Activated T-cell treated with anti-CD3 and anti-CD28 coated beads for 24 hours (primary cell): ENCODE measurements at regions not wholly inside any gene's neighbourhood (a gene's known extent, or its start where the extent isn't known, plus 50 kb on each side); places are given as distances from the start of the nearest gene placed in this dataset.

Source experiments
- DNase-seq: peaks from one replicate; pipeline ENCODE4 v3.0.0-alpha.2; 2020; ENCODE audit warnings: low read depth

DNA sequence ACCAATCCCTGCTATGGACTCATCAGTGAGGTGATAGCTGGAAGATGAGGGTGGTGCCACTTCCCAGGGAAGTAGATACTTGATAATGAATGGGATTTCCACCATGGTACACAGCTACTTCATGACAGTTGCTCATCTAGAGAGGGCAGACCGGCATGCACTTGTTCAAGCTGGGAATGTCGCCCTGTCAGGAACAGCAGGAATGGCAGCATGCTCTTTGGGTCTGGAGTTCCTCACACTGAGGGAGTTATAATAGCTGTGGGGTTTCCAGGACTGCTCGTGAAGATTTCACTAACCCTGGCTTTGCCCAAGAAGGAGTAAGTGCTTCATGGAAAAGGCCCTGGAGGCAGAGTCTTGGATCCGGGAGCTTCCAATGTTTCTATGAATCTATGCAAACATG lies 129.2 kb downstream of the PSMG1 start:
- DNase-seq: no peak

DNA sequence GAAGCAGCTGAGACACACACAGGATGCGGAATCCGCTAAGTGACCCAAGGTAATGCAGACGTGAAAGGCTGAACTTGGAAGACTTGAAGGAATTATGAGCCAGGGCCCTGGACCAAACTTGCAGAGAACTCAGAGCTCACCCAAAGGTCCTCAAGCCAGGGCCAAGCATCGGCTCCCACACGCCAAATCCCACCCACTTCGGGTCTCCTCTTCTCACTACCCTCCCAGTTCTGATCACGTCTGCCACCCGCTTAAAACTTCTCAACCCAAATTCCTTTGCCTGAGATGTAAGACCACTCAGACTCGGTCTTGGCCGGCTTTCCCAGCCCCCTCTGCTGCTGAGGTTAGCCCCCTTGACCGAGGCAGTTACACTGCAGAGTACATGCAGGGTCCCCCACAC lies 130.1 kb downstream of the PSMG1 start:
- DNase-seq: no peak

DNA sequence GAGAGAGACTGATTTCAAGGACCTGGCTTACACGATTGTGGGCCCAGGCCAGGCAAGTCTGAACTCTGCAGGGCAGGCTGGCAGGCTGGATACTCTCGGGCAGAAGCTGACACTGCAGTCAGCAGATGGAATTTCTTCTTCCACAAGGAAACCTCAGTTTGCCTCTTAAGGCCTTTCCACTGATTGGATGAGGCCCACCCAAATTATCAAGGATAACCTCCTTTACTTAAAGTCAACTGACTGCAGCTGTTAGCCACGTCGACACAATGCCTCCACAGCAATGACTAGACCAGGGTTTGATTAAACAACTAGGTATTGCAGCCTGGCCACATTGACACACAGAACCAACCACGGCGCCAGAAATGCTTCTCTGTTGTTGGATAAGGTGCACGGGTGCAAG lies 130.5 kb downstream of the PSMG1 start:
- no peak for DNase-seq

DNA sequence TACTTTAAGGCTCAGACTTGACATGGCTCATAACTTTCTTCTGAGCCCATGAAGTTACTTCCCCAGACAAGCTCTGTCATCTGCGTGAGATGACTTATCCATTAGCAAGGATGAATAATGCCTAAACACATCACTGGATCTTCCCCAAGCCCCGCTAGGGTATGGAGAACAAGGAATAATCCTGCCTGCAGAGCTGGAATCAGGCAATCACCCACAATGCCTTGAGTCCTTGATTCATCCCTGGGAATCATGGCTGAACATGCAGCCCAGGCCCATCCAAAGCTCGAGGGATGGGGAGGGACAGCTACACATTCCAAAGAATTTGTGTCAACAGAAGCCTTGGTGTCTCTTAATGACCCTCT lies 131.7 kb downstream of the PSMG1 start:
- no peak for DNase-seq

DNA sequence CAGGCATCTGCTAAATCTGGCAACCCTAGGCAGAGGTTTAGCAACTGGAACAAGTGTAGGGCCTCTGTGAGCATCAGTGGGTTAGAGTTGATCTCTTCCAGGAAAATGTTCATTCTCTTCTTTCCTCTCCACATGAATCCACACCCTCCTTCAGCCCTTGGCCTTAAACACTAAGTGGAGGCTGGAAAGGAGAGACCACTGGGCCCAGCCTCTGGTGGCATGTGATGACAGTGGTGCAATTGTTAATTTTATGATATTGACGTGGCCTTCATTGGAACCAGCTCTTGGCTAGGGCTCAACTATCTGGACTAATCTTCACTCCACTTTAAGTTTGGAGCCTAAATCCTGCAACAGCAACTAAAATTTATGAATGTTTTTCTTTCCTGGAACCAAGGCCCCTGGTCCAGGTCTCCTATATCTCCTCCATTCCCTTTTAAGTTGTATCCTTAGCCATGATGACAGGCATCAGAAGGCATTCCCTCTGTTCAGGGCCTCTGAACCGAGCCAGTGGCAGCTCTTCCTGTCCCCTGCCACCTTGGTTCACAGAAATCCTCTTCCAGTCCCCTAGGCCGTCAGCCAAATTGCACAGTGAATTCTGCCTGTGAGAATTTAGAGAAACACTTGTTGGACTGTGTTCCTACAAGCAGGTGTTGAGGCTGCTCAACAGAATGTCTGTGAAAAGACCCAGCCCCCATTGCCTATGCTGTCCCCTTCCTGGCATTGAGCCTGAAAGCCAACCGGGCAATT lies 132.2 kb downstream of the PSMG1 start:
- DNase-seq: no peak

DNA sequence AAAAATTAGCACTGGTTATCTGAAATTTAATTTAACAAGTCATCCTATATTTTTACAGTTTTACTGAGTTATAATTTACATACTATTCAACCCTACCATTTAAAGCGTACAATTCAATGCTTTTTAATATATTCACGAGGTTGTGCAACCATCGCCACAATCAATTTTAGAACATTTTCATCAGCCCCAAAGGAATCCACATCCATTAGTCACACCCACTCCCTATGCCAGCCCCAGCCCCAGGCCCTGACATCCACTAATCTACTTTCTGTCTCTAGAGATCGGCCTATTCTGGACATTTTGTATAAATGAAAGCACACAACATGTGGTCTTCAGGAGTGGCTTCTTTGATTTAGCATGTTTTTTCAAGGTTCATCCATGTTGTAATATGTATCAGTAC lies 134.7 kb downstream of the PSMG1 start:
- DNase-seq: no peak

DNA sequence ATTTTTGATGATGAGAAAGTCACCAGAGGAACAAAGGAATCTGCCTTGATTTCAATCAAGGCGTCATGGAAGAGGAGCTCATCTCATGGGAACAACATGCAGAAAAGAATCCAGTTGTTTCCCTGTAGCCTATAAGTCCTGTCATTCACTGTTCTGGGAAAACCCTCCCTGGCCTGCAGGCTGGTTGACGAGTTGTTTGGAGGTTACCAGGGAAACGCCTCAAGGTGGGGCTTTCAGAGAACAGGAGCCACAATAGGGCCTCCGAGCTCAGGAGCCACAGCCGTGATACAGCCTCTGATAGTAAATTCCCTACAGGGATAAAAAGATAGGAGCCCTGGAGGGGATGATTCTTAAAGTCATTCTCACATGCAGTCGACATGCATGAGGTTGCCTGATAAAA lies 135.2 kb downstream of the PSMG1 start:
- DNase-seq: no peak

DNA sequence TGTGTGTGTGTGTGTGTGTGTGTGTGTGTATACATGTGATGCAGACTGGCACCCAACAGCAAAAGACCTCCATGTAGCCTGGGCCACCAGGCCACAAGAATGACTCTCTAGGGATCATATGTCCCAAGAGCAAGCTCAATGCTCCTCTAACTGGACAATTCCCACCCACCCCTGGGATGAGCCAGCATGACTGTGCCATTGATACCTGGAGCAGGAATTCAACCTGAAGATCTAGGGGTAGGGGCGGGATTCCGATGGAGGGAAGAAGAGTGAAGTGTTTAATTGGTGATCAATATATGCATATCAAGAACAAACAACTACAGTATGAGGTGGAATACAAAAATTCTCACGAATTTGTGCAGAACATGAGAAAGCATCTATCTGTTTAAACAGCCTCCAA lies 136.2 kb downstream of the PSMG1 start:
- no peak for DNase-seq

DNA sequence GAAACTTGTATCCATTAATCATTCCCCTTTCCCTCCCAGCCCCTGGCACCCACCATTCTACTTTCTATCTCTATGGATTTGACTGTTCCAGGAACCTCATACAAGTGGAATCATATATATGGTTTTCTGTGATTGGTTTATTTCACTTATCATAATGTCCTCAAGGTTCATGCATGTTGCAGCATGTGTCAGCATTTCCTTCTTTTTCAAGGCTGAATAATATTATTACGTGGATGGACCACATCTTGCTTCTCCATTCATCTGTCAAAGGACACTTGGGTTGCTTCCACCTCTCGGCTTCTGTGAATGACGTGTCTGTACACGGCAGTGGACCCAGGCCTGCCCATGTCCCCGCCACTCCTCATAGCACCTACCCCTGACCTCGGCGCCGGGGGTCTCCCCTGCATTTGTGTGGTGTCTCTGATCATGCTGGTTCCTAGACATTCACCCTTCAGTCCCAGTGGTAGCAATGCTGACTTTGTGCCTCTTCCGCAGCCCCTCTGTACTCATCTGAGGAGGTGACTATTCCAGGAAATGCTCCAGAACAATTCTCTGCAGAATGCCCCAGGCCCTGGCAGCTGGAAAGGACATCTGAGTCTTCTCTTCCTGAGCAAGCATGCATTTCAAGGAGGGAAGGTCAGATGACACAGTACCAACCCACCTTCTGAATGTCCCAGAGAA lies 136.9 kb downstream of the PSMG1 start:
- no peak for DNase-seq

DNA sequence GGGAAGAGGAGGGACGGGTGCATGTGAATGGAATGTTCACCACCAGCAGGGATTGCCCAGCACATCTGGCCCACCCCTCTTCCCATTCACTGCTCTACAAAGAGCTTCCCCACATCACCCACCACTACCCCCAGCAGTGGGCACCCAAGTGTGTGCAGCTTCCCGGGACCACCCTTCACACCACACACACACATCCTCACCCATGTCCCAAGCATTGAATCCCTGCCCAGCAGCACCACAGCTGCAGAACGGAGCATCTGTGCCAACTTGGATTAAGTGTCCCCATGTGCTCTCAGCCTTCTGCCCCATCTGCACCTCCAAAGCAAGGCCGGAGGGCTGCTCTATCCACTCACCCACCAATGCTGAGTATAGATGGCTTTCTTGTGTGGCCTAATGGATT lies 141.4 kb downstream of the PSMG1 start:
- DNase-seq: no peak

DNA sequence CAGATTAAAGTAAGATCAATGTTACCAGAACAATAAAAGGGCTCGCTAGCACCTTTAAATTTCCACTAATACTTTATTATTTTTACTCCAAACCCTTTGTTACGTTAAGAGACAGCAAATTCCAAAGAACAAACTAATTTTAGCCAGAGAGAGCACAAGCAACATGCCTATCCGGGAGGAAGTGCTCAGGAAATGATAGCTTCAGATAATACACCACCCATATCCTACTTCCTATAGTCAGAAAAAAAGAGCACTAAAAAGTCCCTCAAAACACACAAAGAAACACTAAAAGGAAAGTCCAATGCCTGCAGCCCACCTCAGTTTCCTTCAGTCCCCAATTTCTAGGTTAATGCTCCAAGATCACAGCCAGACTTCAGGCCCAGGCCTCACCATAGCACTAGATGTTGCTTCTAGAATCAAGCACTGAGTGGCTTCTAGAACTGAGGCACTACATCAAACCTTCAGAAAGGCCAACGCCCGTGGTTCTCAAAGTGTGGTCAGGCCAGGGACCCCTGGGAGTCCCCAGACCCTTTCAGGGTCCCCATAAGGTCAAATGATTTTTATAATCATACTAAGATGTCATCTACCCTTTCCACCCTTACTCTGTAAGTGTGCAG lies 142.6 kb downstream of the PSMG1 start:
- no peak for DNase-seq

DNA sequence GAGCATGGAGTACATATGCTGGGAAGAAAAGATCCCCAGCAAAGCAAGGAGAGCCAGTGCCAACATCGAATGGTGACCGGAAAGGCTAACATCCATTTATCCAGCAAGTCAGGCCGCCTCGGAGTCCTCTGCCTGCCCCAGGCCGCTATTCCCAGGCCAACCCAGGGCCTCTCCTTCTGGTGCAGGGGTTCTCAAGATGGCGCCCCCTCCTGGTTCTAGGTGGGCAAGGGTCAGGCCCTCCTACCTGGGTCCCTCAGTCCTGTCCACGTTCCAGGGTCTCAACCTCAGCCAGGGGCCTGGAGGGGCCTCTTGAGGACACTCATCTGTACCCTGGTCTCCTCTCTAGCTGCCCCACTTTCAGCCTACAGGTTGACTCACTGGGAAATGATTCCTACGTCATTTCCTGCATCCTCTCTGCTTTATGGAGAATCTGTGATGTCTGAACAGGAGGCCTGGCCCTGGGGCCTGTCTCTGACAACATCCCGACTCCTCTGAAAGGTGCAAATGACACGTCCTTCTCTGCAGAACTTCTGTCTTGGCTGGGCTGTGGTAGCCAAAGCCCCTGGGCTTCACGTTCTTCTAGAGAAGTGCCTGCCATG lies 145.3 kb downstream of the PSMG1 start:
- no peak for DNase-seq

DNA sequence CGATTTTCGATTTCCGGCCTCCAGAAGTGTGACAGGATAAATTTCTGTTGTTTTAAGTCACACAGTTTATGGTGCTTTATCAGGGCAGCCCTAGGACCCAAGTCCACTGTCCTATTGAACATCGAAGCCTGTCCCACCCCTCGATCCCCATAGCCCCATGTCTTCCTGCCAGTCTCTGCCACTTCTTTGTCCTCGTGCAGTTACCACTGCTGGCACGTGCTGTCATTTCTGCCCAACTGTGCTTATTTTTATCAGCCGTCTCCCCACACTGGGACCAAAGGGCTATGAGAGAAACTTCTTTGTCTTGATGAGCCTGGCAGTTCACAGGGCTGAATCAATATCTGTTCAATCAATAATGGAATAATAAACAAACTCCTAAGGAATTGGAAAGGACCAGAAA lies 146.7 kb downstream of the PSMG1 start:
- DNase-seq: no peak

DNA sequence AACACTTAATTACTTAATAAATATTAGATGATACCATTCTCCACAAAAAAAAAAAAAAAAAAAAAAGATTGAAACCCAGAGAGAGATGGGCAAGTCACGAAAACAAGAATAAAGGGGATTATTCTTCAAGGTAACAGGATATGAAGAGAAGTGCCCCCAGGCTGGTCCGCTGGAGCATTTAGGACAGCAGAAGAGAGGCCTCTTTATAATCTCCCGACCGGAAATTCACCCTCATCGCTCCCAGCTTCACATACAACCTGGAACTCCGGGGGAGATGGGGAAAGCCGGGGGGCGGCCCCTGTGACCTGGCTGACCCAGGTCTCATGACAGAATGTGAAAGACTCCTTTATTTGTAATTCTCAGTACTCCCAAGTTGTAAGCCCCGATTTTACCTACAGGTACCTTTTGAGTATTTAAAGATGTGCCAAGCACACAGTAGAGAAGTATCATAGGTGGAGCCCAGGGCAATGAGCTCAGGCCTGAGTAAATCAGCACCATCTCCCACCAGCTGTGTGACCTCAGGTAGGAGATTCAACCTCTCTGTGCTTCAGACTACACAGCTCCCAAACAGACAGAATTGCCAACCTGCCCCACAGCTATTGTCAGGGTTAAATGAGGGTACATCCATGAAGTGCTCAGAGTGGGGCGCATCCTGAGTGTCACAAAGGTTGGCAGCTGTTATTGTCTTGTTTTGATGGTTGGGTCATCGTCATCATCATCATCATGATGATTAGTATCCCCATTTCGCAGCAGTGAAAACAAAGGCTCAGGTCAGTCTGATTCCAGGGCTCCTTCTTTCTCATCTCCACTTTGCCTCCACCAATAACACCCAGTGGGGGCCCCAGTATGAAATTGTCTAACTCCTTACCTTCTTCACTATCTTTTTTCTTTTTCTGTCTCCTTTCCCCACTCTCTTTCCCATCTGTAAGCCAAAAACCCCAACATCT lies 148.4 kb downstream of the PSMG1 start:
- DNase-seq: no peak

DNA sequence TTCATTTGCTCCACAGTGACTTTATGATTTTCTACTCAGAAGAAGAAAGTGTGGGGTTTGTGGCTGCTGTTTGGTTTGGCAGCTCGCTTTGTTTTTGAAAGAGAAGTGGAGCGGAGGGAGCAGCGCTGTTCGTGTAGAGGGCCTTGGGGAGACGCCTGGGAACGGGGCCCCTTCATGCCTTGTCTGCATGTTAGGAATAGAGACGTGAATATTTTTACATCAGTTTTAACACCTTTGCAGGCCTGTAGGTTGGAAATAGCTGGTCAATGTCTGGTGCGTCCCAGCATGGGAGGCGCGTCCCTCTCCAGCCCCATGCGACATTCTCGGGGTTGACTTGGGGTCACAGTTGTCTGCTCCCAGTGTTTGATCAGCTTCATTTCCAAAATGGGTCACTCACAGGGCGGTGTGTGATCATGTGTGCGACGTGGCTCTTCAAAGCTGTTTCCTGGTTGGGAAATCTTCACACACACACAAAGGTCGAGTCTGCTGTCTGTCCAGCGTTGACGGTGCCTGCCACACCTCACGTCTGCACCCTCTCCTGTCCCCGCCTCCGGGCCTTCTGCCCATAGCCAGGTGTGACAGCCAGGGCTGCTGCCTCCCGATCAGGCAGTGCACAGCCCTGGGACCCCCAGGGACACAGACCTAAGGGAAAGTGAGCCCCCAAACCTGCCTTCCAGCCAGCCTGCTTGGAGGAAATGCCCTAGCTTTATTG lies 149.2 kb downstream of the PSMG1 start:
- DNase-seq: no peak

DNA sequence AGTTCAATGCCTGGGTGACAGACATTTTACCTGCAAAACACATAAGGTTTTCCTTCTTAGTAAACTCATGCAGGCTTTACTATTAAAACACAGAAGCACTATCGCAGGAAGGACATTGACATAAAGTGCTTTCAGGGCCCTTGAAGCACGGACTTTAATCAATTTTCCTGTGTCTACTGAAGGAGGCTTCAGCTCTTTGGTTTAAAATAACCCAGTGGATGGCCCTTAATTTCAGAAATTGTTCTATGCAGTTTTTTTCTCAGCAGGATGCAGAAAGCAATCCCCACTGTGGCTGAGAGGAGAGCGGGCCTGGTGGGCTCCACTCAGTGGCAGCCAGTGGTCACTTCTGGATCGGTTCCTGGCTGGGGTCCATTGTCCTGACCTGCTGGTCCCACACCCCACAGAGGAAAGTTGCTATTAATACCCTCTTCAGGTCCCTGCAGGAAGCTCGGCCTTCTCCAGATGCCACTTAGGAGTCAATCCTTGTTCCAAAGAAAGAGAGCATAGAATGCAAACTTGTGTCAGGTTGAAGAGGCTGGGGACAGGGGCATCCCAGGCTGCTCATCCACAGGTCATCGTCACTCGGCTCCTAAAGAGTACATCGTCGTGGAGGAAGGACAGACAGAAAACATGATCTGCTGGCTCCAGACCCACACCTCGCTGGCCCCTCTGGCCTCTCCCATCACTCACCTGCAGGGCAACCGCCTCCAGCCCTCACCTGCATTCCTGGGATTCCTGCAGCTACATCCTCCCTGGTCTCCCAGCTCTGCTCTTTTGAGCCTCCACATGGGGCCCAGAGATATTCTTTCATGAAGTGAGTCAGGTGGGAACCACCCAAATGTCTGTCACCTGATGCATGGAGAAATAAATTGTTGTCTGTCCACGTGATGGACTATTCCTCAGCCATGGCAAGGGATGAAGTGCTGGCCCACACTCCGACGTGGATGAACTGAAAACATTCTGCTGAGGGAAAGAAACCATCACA lies 153.1 kb downstream of the PSMG1 start:
- DNase-seq: no peak

DNA sequence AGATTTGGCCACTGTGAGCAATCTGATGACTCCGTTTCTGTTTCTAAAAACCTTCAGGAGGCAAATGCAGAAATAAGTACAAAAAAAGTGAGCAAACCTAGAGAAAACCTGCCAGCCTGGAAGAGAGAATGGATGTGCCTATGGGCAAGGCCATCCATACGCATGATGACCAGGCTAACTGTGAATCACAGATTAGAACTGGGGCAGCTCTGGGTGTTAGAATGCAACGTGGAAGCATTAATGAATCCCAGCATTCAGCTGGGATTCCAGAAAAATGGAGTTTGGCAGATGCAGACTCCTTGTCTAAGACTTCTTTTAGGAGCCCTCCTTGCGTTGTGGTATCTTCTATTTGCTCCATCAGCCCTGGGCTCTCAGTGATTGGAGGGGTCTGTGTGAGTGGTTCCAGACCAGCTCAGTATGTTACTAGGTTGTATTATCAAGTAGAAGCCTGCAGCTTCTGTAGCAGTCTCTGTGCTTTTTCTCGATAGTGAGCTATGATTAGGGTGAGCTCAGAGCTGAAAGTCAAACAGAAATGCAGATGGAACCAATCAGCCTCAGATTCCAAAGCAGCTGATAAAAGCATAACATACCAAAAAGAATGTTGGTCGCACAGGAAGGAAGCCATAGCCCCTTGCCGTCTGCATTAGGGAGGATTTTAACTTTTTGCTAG lies 154.0 kb downstream of the PSMG1 start:
- no peak for DNase-seq

DNA sequence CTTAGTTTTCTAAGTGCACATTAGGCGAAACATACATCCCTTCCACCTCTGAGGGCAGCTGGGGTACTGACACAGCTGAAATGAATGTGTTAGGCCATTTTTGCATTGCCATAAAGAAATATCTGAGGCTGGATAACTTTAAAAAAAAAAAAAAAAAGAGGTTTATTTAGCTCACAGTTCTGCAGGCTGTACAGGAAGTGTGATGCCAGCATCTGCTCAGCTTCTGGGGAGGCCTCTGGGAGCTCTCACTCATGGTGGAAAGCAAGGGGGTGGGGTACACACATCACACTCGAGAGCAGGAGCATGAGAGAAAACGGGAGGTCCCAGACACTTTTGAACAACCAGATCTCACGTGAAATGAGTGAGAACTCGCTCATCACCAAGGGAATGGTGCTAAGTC lies 158.1 kb downstream of the PSMG1 start:
- DNase-seq: no peak

DNA sequence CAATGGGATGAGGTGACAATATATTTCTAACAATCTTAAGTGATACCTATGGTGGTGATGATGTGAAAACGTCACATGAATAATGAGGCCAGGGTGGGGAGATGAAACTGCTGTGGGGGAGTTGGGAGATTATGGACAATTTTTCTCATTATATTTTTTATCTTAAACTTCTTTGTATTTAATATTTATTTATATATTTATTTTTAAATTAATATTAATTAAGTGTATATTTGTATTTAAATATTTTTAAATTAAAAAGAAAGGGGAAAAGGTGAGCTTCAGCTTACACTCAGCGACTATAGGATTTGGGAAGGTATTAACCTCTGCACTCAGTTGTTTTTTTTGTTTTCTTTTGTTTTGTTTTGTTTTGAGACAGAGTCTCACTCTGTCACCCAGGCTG lies 158.7 kb downstream of the PSMG1 start:
- DNase-seq: no peak
